Right forelimb (tissue), 1 donor: ENCODE measurements at regions not wholly inside any gene's neighbourhood (a gene's known extent, or its start where the extent isn't known, plus 50 kb on each side); places are given as distances from the start of the nearest gene placed in this dataset.
"Not testable (repeated sequence)": the region's sequence is repeated elsewhere in the genome, so short reads cannot be mapped to it uniquely, and the experiment has no call there.

Source experiments
- DNase-seq: peaks from one replicate; pipeline ENCODE4 v3.0.0-alpha.2; 2018

DNA sequence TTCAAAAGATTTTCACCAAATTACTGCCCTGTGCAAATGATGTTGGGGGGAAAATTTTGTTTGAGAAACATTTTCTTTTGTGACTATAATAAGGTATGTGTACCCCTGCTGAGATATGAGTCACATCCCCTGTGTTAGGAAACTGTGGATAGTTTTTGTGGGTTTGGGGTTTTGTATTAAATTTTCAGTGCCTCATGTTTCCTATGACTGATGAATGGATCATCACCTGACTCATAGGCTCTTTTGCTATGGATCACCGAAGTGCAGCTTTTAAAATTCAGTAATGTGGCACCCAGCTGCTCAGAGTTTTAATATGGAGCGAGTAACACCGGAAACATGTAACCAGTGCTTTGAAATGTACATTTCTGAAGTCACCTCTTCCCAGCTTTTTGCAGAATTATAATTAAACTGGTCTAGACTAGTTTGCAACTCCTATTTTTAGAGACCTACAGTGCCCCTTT, 167.4 kb upstream of the HMGA2 start:
- DNase-seq, result no peak

- DNase-seq, result no peak
Observed at GRCh38 chr12:65657635-65658034, 166.6 kb upstream of the HMGA2 start.

DNA sequence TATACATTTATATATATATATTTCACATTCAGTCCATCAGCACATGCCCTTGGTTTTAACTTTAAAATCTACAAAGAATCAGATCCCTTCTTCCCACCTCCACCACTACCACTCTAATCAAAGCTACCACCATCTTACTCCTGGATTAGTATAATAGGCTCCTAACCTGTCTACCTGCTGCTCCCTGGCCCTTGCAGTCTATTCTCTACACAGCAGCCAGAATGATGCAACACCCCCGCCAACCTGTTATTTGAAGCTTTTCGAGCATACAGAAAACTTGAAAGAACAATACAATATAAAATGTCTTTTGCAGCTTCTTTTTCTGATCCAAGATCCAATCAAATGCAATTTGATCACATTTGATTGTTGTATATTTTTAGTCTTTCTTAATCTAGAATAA, 165.9 kb upstream of the HMGA2 start:
- DNase-seq, result no peak

GRCh38 chr12:65659681-65660080, 164.6 kb upstream of the HMGA2 start:
- DNase-seq, result no peak

DNA sequence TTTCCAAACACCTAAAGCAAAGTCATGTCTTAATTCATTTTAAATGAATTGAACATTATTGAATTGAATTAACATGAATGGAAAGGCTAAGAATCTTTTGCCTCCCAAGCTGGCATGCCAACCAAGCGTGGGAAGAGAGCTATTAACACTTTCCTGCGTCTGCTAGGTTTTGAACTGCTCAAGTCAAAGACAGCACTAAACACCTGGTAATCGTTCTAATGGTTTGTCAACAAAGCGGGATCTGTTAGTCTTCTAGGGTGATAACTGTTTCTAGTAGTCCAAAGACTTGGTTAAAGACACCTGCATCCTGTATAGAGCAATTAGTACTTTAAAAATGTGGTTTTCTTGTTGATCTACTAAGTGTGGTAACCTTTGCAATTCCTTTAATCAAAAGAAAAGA, 164.2 kb upstream of the HMGA2 start:
- DNase-seq, result no peak

DNA sequence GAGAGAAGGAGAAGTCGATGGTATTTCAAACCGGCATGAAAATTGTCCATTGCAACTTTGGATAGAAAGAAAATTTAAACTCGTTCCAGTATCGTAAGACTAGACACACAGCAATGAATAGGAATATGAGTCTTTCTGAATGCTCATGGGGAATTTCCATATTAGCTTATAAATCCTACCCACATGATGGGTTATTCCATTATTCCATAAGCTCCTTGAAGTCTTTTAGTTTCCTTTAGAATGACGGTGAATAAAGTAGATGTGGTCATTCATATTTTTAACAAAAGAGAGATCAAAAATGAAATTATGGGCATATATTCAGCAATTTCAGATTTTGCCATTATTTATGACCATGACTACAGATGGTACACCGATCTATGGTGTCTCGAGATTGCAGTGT, 163.4 kb upstream of the HMGA2 start:
- no peak for DNase-seq

- DNase-seq, result no peak
Observed at GRCh38 chr12:65662590-65662989, 161.7 kb upstream of the HMGA2 start.

DNA sequence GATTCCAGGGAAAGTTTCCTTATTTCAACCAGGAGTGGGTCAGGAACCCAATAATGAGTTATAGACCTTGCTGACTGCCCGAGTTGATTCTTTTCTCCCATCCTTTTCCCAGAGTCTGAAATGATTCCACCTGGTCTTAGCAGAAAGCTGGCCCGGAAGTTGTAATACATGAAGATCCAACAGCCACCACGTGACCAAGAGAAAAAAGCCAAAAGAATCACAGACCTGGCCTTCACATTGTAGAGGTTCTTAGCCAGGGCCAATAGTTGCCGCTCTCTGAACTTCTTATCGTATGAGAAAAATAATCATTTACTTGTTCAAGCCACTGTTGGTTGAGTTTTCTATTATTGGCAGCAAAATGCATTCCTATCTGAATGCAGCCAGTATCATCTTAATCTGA, 161.2 kb upstream of the HMGA2 start:
- no peak for DNase-seq

- no peak for DNase-seq
Observed at GRCh38 chr12:65663648-65664047, 160.6 kb upstream of the HMGA2 start.

DNA sequence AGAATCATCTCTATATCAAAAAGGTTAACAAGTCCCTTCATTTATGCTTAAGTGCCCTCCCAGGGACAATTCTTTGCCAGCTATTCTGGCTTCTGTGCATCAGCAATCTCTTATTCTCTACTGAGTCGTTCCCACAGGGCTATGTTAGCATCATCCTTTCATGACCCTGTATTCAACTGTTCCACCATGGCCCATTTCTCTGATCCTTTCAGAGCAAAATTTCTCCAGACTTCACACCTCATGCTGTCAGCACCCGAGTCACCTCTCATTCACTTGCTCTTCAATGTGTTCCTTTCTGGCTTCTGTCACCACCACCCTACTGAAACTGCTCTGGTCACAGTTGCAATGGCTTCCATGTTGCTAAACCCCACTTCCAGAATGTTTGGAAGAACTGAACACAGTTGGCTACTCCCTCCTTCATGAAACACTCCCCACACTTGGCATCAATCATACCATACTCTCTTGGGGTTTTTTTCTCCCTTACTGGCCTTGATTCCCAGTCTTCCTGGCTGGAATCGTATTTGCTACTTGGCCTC, 159.5 kb upstream of the HMGA2 start:
- no peak for DNase-seq

GRCh38 chr12:65665817-65666216, 158.5 kb upstream of the HMGA2 start:
- no peak for DNase-seq

- no peak for DNase-seq
Observed at GRCh38 chr12:65666876-65667275, 157.4 kb upstream of the HMGA2 start.

DNA sequence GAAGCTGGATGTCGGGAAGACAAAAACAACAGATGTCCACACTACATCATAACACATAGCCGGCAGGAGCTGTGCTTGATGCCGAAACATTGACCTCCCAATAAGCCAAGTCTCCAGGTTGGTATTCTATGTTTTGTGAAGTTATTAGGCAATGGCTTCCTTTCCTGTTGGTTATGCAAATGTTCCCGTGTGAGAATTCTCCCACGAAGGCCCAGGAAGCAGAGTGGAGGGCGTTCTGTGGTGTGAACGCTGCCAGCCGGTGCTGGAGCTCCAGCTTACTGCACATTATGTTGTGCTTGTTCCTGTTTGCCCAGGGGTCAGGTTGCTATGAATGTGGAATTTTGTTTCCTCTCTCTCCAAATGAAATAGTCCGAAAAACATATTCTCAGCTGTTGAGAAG, 156.4 kb upstream of the HMGA2 start:
- DNase-seq, result no peak

GRCh38 chr12:65668981-65669695, 155.1 kb upstream of the HMGA2 start:
- no peak for DNase-seq

- DNase-seq, result no peak
Observed at GRCh38 chr12:65670775-65671174, 153.5 kb upstream of the HMGA2 start.

GRCh38 chr12:65672441-65672840, 151.8 kb upstream of the HMGA2 start:
- no peak for DNase-seq

GRCh38 chr12:65673156-65673690, 151.1 kb upstream of the HMGA2 start:
- DNase-seq, result no peak

GRCh38 chr12:65673732-65674131, 150.6 kb upstream of the HMGA2 start:
- DNase-seq, result no peak

GRCh38 chr12:65675141-65675621, 149.1 kb upstream of the HMGA2 start:
- DNase-seq, result no peak

GRCh38 chr12:65678172-65678571, 146.1 kb upstream of the HMGA2 start:
- not testable (repeated sequence) for DNase-seq

DNA sequence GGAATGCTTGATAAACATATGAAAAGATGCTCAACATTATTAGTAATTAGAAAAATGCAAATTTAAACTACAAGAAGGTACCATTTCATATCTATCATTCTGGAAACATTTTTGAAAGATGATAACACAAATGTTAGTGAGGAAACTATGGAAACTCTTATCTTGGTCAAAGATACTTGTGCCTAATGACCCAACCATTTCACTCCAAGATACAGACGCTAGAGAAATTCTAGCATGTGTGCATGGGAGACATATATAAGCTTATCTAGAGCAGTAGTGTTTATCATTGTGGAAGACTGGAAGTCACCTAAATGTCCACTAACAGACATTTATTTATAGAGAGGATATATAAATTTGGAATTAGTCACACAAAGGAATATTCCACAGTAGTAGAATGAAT, 143.1 kb upstream of the HMGA2 start:
- DNase-seq, result no peak

GRCh38 chr12:65682112-65682511, 142.2 kb upstream of the HMGA2 start:
- DNase-seq, result no peak

GRCh38 chr12:65684906-65685305, 139.4 kb upstream of the HMGA2 start:
- no peak for DNase-seq

DNA sequence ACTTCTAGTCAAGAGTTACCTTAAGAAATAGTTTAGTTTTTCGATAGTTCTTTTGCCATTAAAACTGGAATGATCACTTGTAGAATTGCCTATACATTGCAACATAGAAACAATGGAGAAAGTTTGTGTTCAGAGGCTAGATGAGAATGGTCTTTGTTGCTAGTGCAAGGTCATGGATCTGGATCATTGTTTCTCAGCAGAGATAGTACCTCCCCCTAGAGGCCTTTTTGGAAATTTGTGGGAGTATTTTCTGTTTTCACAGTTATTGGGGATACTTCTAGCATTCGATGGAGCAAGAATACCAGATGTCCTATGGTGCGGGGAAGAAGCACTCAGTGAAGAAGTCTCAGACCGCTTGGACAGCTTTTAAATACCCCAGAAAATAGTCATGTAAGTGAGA, 138.8 kb upstream of the HMGA2 start:
- DNase-seq, result no peak

DNA sequence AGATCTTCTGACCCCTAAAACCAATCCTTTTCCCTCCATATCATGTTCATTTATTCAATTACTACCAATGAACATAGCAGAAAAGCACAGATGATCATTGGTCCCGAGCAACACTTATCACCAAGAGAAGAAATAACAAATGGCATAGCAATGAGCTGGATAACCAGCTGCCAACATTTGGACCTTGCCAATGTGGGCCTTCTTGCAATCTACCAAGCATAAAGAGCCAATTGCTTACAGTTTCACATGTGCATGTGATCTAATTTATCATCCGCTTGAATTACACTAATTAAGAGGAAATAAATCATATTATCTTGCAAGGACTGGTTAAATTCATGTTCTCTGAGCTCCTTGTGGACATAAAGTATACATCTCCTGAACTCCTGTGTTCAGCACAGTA, 134.8 kb upstream of the HMGA2 start:
- no peak for DNase-seq
